ENCODE measurements at regions not wholly inside any gene's neighbourhood (a gene's known extent, or its start where the extent isn't known, plus 50 kb on each side); places are given as distances from the start of the nearest gene placed in this dataset.
"Not testable (repeated sequence)": the region's sequence is repeated elsewhere in the genome, so short reads cannot be mapped to it uniquely, and the experiment has no call there.

GRCh38 chr2:102893870-102894269 lies 132.0 kb downstream of the TMEM182 start:
- FAIRE-seq (no peak), DNase-seq (ENCODE audit: low read depth in 1 of 2, low spot score in 1 of 2) (no peak), ATAC-seq (no peak)
- 53% methylated on average over 12 of the region's 12 CpGs for WGBS (ENCODE audit: missing lambda C conversion rate)
- POLR2A ChIA-PET = no interaction called here
- no peaks in the 10 kb centered on the region for H3K9me3 ChIP-seq
- no peaks in the 10 kb centered on the region for H3K4me1 ChIP-seq
- H3K4me2 ChIP-seq = no peak overlapping the region
- no peak overlapping the region for H3K27ac ChIP-seq
- CTCF ChIA-PET = no interaction called here
- TF ChIP-seq NR3C1 (IDR thresholded peaks at IDR 0.05) (no peak), NFE2L2 (conservative IDR thresholded peaks at IDR 0.05; ENCODE audit: low read length) (no peak), MAZ (IDR thresholded peaks at IDR 0.05; ENCODE audit: borderline replicate concordance, low read depth, low read length) (no peak), FOXS1 (CRISPR knock-in tag; IDR thresholded peaks at IDR 0.05) (no peak), TFCP2L1 (CRISPR knock-in tag; IDR thresholded peaks at IDR 0.05) (no peak), BHLHE40 (IDR thresholded peaks at IDR 0.05; ENCODE audit: low read depth, low read length) (no peak), EHF (CRISPR knock-in tag; IDR thresholded peaks at IDR 0.05) (no peak), HOXB5 (CRISPR knock-in tag; IDR thresholded peaks at IDR 0.05) (no peak), JUNB (IDR thresholded peaks at IDR 0.05) (no peak), RFX5 (IDR thresholded peaks at IDR 0.05) (no peak), NPAS2 (CRISPR knock-in tag; IDR thresholded peaks at IDR 0.05; ENCODE audit: borderline replicate concordance) (no peak), PHF8 (IDR thresholded peaks at IDR 0.05; ENCODE audit: borderline replicate concordance, low read depth) (no peak), FOSL2 (IDR thresholded peaks at IDR 0.05) (no peak), FOSL2 (CRISPR knock-in tag; IDR thresholded peaks at IDR 0.05) (no peak), KDM5A (IDR thresholded peaks at IDR 0.05) (no peak), FOSB (CRISPR knock-in tag; IDR thresholded peaks at IDR 0.05) (no peak), ZC3H11A (IDR thresholded peaks at IDR 0.05) (no peak)
- no peak overlapping the region for H3K4me3 ChIP-seq

GRCh38 chr2:102895376-102895775 lies 133.5 kb downstream of the TMEM182 start:
- POLR2A ChIA-PET = no interaction called here
- no peak for TF ChIP-seq REST (IDR thresholded peaks at IDR 0.05)
- TF ChIP-seq NR3C1 (IDR thresholded peaks at IDR 0.05) = no peak
- no peak for TF ChIP-seq FOSL2 (IDR thresholded peaks at IDR 0.05)
- TF ChIP-seq FOSL2 (CRISPR knock-in tag; IDR thresholded peaks at IDR 0.05) = no peak
- TF ChIP-seq RFX5 (IDR thresholded peaks at IDR 0.05) = no peak
- no peak for TF ChIP-seq USF2 (IDR thresholded peaks at IDR 0.05)
- TF ChIP-seq ZSCAN20 (CRISPR knock-in tag; IDR thresholded peaks at IDR 0.05) = no peak
- no peak overlapping the region for H3K4me3 ChIP-seq
- 3% methylated on average over 2 of the region's 2 CpGs for WGBS (ENCODE audit: missing lambda C conversion rate)
- DNase-seq (ENCODE audit: low read depth in 1 of 2, low spot score in 1 of 2) (no peak), FAIRE-seq (no peak), ATAC-seq (no peak)
- CTCF ChIA-PET = interaction anchor here (0.8 to 1.3 kb wide), 2 partner anchors 55 to 1903 kb away, joined by 3 to 4 read pairs; no protein-coding TSS in a partner anchor
- no peak overlapping the region for H3K27ac ChIP-seq
- H3K4me1 ChIP-seq = no peaks in the 10 kb centered on the region
- no peaks in the 10 kb centered on the region for H3K9me3 ChIP-seq
- no peak overlapping the region for H3K4me2 ChIP-seq

- FAIRE-seq; H3K9me3 ChIP-seq; H3K4me3 ChIP-seq; ATAC-seq; H3K27ac ChIP-seq; CTCF ChIA-PET; POLR2A ChIA-PET; DNase-seq (ENCODE audit: low read depth in 1 of 2, low spot score in 1 of 2); H3K4me1 ChIP-seq; H3K4me2 ChIP-seq: not testable (repeated sequence)
- 2% methylated on average over 2 of the region's 2 CpGs for WGBS (ENCODE audit: missing lambda C conversion rate)
These were observed 147.4 kb downstream of the TMEM182 start for GRCh38 chr2:102909240-102909639.
